Neural crest cell (in vitro differentiated cells): ENCODE measurements at regions not wholly inside any gene's neighbourhood (a gene's known extent, or its start where the extent isn't known, plus 50 kb on each side); places are given as distances from the start of the nearest gene placed in this dataset.

Experiments used
- DNase-seq: peaks from one replicate; pipeline ENCODE4 v3.0.0; 2021; ENCODE audit warnings: low read depth, mixed read lengths, low spot score
- H3K27ac Mint-ChIP-seq: one replicate; pipeline ENCODE4 v1.8.0; 2021; ENCODE audit warnings: mild to moderate bottlenecking, mixed read lengths; ENCODE audit not compliant: unreplicated experiment
- H3K27me3 Mint-ChIP-seq: 2 replicates; pipeline ENCODE4 v1.8.0; 2021; ENCODE audit warnings: low read depth, mild to moderate bottlenecking, mixed read lengths
- H3K36me3 Mint-ChIP-seq: 2 replicates; pipeline ENCODE4 v1.8.0; 2021; ENCODE audit warnings: low read depth, mild to moderate bottlenecking, mixed read lengths
- H3K4me1 Mint-ChIP-seq: 2 replicates; pipeline ENCODE4 v1.8.0; 2021; ENCODE audit warnings: mixed read lengths
- H3K4me3 Mint-ChIP-seq: one replicate; pipeline ENCODE4 v1.8.0; 2021; ENCODE audit warnings: mild to moderate bottlenecking, mixed read lengths
- H3K9me3 Mint-ChIP-seq: 2 replicates; pipeline ENCODE4 v1.8.0; 2021; ENCODE audit warnings: mixed read lengths
- CTCF ChIP-seq: fragments of 200-600 bp; sonication (generic); conservative IDR thresholded peaks from 2 replicates; pipeline ENCODE4 v1.5.0; 2021; ENCODE audit warnings: antibody characterized with exemption, mild to moderate bottlenecking

- Mint-ChIP-seq H3K4me3 (no peak overlapping the region), H3K9me3 (peaks cover 2% of the 10 kb centered on the region), H3K27me3 (no peaks in the 10 kb centered on the region), H3K27ac (no peak overlapping the region), H3K4me1 (peaks cover under 1% of the 10 kb centered on the region), H3K36me3 (no peaks in the 10 kb centered on the region)
- no peak for TF ChIP-seq CTCF
- DNase-seq, result no peak
These were observed 209.1 kb upstream of the LYPLAL1 start for GRCh38 chr1:218964471-218965185.

- peaks cover 2% of the 10 kb centered on the region for H3K9me3 Mint-ChIP-seq
- H3K4me1 Mint-ChIP-seq, result peaks cover 12% of the 10 kb centered on the region
- H3K27ac Mint-ChIP-seq, result no peak overlapping the region
- no peaks in the 10 kb centered on the region for H3K36me3 Mint-ChIP-seq
- DNase-seq, result no peak
- no peak overlapping the region for H3K4me3 Mint-ChIP-seq
- H3K27me3 Mint-ChIP-seq, result no peaks in the 10 kb centered on the region
- TF ChIP-seq CTCF, result no peak
These were observed 207.9 kb upstream of the LYPLAL1 start for GRCh38 chr1:218965821-218966220.

- Mint-ChIP-seq H3K4me3 (no peak overlapping the region), H3K36me3 (no peaks in the 10 kb centered on the region), H3K27me3 (no peaks in the 10 kb centered on the region), H3K4me1 (peaks cover 13% of the 10 kb centered on the region), H3K27ac (no peak overlapping the region), H3K9me3 (peaks cover 6% of the 10 kb centered on the region)
- TF ChIP-seq CTCF, result no peak
- no peak for DNase-seq
These were observed 206.4 kb upstream of the LYPLAL1 start for GRCh38 chr1:218967254-218967653.

GRCh38 chr1:218967836-218968235 lies 205.8 kb upstream of the LYPLAL1 start:
- H3K36me3 Mint-ChIP-seq, result no peaks in the 10 kb centered on the region
- no peak for TF ChIP-seq CTCF
- no peak overlapping the region for H3K27ac Mint-ChIP-seq
- no peak overlapping the region for H3K4me3 Mint-ChIP-seq
- H3K27me3 Mint-ChIP-seq, result no peaks in the 10 kb centered on the region
- peaks cover 13% of the 10 kb centered on the region for H3K4me1 Mint-ChIP-seq
- H3K9me3 Mint-ChIP-seq, result peaks cover 10% of the 10 kb centered on the region
- DNase-seq, result no peak

GRCh38 chr1:218969006-218969405 lies 204.7 kb upstream of the LYPLAL1 start:
- Mint-ChIP-seq H3K9me3 (peaks cover 10% of the 10 kb centered on the region), H3K4me1 (peaks cover 13% of the 10 kb centered on the region), H3K36me3 (no peaks in the 10 kb centered on the region), H3K4me3 (no peak overlapping the region), H3K27me3 (no peaks in the 10 kb centered on the region), H3K27ac (no peak overlapping the region)
- no peak for DNase-seq
- no peak for TF ChIP-seq CTCF
